ENCODE measurements at regions not wholly inside any gene's neighbourhood (a gene's known extent, or its start where the extent isn't known, plus 50 kb on each side); places are given as distances from the start of the nearest gene placed in this dataset.
A peak's percentile ranks its signal among the peaks of the same experiment; 100 is the strongest.
"Not testable (repeated sequence)": the region's sequence is repeated elsewhere in the genome, so short reads cannot be mapped to it uniquely, and the experiment has no call there.

DNA sequence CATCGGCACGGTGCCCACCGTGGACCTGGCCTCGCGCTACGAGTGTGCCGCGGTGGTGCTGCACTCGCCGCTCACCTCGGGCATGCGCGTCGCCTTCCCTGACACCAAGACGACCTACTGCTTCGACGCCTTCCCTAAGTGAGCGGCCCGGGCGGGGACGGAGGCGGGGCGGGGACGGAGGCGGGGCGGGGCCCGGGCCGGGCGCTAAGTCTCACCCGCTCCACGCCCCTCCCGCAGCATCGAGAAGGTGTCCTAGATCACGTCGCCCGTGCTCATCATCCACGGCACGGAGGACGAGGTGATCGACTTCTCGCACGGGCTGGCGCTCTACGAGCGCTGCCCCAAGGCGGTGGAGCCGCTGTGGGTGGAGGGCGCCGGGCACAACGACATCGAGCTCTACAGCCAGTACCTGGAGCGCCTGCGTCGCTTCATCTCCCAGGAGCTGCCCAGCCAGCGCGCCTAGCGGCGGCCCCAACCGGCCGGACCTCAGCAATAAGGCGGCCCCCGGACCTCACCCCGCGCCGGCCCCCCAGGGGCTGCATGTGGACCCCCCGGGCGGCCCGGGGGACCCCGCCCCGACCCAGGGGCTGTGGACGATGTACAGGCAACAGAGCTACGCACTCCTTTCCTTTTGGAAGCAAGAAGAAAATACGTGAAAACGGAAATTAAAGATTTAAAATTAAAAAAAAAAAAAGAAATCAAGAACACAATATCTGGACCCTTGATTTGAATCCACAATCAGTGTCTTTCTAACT lies 198.8 kb downstream of the USP22 start:
- H3K27me3 Mint-ChIP-seq; CTCF ChIA-PET; H3K27ac Mint-ChIP-seq; H3K4me1 Mint-ChIP-seq; POLR2A ChIA-PET; H3K36me3 Mint-ChIP-seq (ENCODE audit: low read depth); H3K9me3 Mint-ChIP-seq: not testable (repeated sequence)
- DNase-seq (peak; percentile 50), ATAC-seq (ENCODE audit: low read depth) (peak; percentile 95)
- intact Hi-C loops (cut with micrococcal nuclease) = loop anchor here (10.0 kb wide), 3 partner anchors 199 to 849 kb away; no protein-coding TSS in a partner anchor
- H3K4me3 Mint-ChIP-seq = peak overlapping the region; percentile 70

DNA sequence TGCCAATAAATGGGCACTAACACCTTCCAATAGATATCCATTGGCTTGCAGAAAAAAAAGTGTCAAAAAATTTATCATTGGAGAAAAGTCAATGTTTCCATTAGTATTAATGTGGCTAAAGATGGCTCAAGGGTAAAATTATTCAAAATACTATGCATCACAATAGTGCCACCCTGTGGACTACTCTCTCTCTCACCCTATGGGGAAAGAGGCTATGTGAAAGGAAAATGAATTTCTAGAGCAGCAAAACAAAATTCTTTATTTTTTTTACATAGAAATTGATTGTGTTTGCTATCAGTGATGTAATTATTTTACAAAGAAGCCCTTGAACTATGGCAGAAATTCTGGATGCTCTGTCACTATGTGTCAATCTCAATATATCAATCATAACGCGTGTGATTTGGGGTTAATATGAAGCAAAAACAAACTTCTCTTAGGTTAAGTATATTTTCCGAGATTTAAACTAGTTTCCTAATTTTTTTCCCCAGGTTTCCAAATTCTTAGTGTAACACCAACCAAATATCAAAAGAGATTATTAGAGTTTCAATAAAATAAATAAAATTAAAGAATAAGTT lies 193.9 kb downstream of the USP22 start:
- POLR2A ChIA-PET; DNase-seq; CTCF ChIA-PET; H3K9me3 Mint-ChIP-seq; H3K36me3 Mint-ChIP-seq (ENCODE audit: low read depth); H3K27ac Mint-ChIP-seq; H3K4me3 Mint-ChIP-seq: not testable (repeated sequence)
- H3K4me1 Mint-ChIP-seq = peaks cover 13% of the 10 kb centered on the region
- ATAC-seq (ENCODE audit: low read depth) = peak; percentile 45
- intact Hi-C loops (cut with micrococcal nuclease) = loop anchor here (5.0 to 10.0 kb wide), 4 partner anchors 204 to 1698 kb away; no protein-coding TSS in a partner anchor
- peaks cover 24% of the 10 kb centered on the region for H3K27me3 Mint-ChIP-seq

DNA sequence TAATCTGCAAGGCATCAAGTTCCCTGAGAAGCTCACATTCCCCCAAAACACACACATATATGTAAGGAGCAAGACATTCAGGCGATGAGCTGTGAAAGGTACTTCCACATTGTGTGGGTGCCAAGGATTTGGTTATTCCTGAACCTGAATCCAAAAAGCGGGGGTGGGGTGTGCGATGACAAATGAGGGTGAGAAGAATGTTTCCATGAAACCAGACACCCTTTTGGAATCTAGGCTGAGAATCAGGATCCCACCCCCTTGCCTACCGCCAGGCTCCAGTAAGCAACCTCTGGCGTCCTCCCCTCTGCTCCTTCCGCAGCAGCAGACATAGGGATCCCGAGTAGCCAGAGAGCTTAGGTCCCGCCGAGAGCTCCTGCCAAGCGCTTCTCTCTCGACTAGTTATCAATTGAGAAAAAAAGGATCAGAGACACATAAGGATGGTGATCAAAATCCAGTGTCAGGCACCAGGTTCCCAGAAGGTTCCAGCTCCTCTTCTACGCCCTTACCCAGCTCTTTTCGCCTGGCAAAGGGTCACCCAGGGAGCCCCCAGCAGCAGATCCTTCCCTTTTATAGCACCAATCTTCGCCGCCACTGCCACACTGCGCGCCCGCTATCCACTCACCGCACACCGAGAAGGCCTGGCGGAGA lies 191.1 kb downstream of the USP22 start:
- intact Hi-C loops (cut with micrococcal nuclease) = loop anchor here (10.0 kb wide), 1 partner anchor 617 kb away; no protein-coding TSS in a partner anchor
- CTCF ChIA-PET; ATAC-seq (ENCODE audit: low read depth); H3K27ac Mint-ChIP-seq; DNase-seq; H3K9me3 Mint-ChIP-seq; H3K36me3 Mint-ChIP-seq (ENCODE audit: low read depth): not testable (repeated sequence)
- H3K4me3 Mint-ChIP-seq = peak overlapping the region; percentile 61
- peaks cover 13% of the 10 kb centered on the region for H3K4me1 Mint-ChIP-seq
- H3K27me3 Mint-ChIP-seq = peaks cover 31% of the 10 kb centered on the region
- POLR2A ChIA-PET = interaction anchor here (0.6 kb wide), 1 partner anchor 840 kb away, joined by 3 read pairs; no protein-coding TSS in a partner anchor

DNA sequence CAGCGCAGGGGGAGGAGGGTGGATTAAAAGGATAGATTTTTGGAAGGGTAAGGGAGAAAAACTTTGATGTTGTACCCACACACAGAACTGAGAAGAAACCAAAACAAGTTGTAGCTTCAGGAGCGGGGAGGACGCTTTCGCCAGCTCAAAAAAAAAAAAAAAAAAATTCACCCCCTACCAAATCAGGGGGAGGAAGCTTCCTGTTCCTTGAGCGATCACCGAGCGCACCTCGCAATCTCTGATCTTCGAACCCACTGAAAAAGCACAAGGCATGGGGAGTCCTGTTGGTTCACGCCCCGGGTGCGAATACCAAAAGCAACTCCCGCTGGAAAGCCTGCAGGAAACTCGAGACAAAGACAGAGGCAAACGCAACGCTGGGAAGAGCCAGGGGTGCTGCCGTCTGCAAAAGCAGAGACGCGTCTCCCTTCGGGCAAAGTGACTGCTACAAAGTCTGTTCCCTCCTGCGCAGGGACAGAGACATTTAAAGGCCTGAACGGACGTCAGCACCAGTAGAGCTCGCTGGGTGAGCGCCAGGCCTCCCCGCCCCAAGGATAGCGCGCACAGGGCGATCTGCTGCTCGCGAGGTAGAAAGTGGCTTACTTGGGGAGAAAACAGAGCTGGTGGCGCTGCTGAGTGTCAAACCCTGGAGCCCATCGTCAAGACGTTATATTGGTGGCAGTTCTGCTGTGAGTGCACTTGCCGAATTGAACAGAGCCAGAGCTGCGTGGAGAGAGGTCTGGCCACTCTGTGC lies 190.4 kb downstream of the USP22 start:
- ATAC-seq (ENCODE audit: low read depth) (peak; percentile 58), DNase-seq (no peak)
- Mint-ChIP-seq H3K27me3 (peaks cover 34% of the 10 kb centered on the region), H3K4me3 (peak overlapping the region; percentile 61), H3K27ac (no peak overlapping the region), H3K4me1 (peaks cover 13% of the 10 kb centered on the region), H3K9me3 (no peaks in the 10 kb centered on the region), H3K36me3 (ENCODE audit: low read depth) (no peaks in the 10 kb centered on the region)
- POLR2A ChIA-PET = interaction anchor here (0.6 kb wide), 1 partner anchor 841 kb away, joined by 3 read pairs; no protein-coding TSS in a partner anchor
- TF ChIP-seq, protein P1, sequence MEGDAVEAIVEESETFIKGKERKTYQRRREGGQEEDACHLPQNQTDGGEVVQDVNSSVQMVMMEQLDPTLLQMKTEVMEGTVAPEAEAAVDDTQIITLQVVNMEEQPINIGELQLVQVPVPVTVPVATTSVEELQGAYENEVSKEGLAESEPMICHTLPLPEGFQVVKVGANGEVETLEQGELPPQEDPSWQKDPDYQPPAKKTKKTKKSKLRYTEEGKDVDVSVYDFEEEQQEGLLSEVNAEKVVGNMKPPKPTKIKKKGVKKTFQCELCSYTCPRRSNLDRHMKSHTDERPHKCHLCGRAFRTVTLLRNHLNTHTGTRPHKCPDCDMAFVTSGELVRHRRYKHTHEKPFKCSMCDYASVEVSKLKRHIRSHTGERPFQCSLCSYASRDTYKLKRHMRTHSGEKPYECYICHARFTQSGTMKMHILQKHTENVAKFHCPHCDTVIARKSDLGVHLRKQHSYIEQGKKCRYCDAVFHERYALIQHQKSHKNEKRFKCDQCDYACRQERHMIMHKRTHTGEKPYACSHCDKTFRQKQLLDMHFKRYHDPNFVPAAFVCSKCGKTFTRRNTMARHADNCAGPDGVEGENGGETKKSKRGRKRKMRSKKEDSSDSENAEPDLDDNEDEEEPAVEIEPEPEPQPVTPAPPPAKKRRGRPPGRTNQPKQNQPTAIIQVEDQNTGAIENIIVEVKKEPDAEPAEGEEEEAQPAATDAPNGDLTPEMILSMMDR (IDR thresholded peaks at IDR 0.05) = no peak
- CTCF ChIA-PET = no interaction called here
- intact Hi-C loops (cut with micrococcal nuclease) = loop anchor here (10.0 kb wide), 1 partner anchor 618 kb away; no protein-coding TSS in a partner anchor

DNA sequence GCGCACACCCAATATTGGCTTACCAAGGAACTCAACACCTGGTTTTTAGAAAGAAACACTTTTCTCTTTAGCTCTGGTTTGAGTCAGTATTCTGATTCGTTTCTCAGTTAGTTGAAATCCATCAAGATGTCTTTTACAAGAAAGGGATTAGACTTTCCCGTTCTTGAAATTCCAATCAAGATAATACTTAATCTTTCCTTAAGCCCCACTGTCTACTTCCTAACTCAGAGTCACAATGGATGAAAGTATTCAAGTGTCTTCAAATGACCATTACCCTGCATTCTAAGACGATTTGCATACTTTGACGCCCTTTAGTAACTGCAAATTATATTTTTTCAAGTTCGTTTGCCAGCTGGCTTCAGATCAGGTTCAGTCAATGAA lies 189.8 kb downstream of the USP22 start:
- peaks cover 13% of the 10 kb centered on the region for H3K4me1 Mint-ChIP-seq
- CTCF ChIA-PET = no interaction called here
- intact Hi-C loops (cut with micrococcal nuclease) = loop anchor here (10.0 kb wide), 1 partner anchor 618 kb away; no protein-coding TSS in a partner anchor
- DNase-seq (no peak), ATAC-seq (ENCODE audit: low read depth) (no peak)
- H3K9me3 Mint-ChIP-seq = no peaks in the 10 kb centered on the region
- POLR2A ChIA-PET = no interaction called here
- peaks cover 34% of the 10 kb centered on the region for H3K27me3 Mint-ChIP-seq
- TF ChIP-seq, protein P1 (IDR thresholded peaks at IDR 0.05) = no peak
- H3K27ac Mint-ChIP-seq = no peak overlapping the region
- H3K4me3 Mint-ChIP-seq = peak overlapping the region; percentile 61
- no peaks in the 10 kb centered on the region for H3K36me3 Mint-ChIP-seq (ENCODE audit: low read depth)

DNA sequence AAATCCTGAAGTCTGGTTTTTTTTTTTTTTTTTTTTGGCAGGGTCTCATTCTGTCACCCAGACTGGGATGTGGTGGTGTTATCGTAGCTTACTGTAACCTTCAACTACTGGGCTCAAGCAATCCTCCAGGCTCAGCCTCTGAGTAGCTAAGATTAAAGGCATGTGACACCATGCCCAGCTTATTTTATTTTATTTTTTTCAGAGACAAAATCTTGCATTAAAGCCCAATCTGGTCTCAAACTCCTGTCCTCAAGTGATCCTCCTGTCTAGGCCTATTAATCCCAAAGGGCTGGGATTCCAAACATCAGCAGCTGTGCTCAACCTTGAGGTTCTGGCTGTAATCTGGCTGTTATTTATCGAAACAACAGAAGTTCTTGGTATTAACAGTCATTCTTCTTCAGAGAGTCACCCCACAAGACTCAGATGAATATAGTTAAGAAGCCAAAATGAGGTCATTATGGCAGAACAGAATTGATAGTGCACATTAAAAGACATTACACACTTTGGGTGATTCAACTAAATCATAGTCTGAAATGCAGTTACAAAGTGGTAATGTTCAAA lies 186.8 kb downstream of the USP22 start:
- H3K4me3 Mint-ChIP-seq; ATAC-seq (ENCODE audit: low read depth); H3K9me3 Mint-ChIP-seq; DNase-seq; H3K27ac Mint-ChIP-seq; CTCF ChIA-PET; H3K36me3 Mint-ChIP-seq (ENCODE audit: low read depth): not testable (repeated sequence)
- POLR2A ChIA-PET = interaction anchor here (0.7 kb wide), 1 partner anchor 432 kb away, joined by 6 read pairs; no protein-coding TSS in a partner anchor
- Mint-ChIP-seq H3K27me3 (peaks cover 26% of the 10 kb centered on the region), H3K4me1 (peaks cover 13% of the 10 kb centered on the region)
- intact Hi-C loops (cut with micrococcal nuclease) = loop anchor here (10.0 kb wide), 1 partner anchor 621 kb away; no protein-coding TSS in a partner anchor

DNA sequence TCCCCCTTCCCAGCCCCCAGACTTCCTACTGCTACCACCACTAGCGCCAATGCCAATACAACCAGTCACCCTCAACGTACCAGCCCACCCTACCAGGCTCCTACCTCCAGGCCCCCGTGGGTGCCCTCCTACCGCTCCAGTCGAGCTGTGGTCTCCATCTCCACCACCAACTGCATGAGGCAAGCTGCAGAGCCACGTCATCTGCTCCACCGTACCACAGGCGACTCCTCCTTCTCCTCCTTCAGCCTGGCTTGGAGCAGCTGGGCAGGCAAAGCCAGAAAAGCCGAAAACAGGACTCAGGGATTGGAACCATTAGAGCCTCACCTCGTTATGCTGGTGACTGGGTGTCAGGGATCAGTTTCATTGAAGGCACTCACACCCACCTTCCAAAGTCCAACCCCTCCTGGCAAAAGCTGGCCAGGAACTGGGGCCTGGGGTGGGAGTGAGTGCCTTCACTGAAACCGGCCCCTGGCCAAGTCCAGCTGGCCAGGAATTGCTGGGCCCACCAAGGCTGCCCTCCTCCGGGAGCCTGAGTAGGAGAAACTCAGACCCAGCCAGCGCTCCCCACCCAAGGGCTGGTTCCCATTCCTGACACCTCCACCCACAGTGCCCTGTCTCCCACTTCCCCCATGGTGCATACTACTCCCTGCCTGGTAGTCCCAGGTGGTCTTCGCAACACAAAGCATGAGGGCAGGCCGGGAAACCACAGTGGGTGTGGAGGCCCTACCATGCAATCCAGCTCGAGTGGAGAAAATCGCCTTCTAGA lies 176.2 kb downstream of the USP22 start:
- H3K9me3 Mint-ChIP-seq; H3K4me3 Mint-ChIP-seq; H3K27me3 Mint-ChIP-seq; H3K27ac Mint-ChIP-seq; H3K36me3 Mint-ChIP-seq (ENCODE audit: low read depth); H3K4me1 Mint-ChIP-seq; DNase-seq; CTCF ChIA-PET; ATAC-seq (ENCODE audit: low read depth); POLR2A ChIA-PET; intact Hi-C loops (cut with micrococcal nuclease): not testable (repeated sequence)

DNA sequence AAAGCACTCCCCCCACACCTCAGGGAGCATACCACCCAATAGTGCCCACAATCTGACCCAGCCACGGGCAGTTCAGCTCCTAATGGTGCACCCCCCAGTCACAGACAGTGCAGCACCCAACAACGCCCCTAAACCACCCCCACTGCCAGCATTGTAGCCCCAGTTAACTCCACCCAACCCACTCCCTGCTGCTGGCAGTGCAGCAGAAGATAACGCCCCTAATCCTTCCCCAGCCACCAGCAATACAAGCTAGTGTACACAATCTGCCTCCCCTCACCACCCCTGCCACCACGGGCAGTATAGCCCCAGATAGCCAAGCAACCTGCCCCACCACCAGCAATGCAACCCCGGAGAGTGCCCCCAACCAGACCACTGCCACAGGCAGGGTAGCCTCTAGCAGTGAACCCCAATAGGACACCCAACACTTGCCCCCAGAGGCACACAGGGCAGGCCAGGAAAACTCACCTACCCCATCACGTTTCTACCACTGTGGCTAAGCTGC lies 175.3 kb downstream of the USP22 start:
- H3K36me3 Mint-ChIP-seq (ENCODE audit: low read depth); ATAC-seq (ENCODE audit: low read depth); CTCF ChIA-PET; H3K4me1 Mint-ChIP-seq; intact Hi-C loops (cut with micrococcal nuclease); POLR2A ChIA-PET; H3K27me3 Mint-ChIP-seq; DNase-seq; H3K4me3 Mint-ChIP-seq; H3K9me3 Mint-ChIP-seq; H3K27ac Mint-ChIP-seq: not testable (repeated sequence)

All from activated B cell treated with CpG ODN at 0.5 μM for 24 hours (primary cell).